DMS53 (cell line): ENCODE measurements at regions not wholly inside any gene's neighbourhood (a gene's known extent, or its start where the extent isn't known, plus 50 kb on each side); places are given as distances from the start of the nearest gene placed in this dataset.
"Not testable (repeated sequence)": the region's sequence is repeated elsewhere in the genome, so short reads cannot be mapped to it uniquely, and the experiment has no call there.

Source experiments
- DNase-seq: peaks from one replicate; lab custom pipeline; 2025; lab: John Stamatoyannopoulos, UW

- no peak for DNase-seq
Measured at GRCh38 chr20:4344670-4345069, 95.6 kb upstream of the ADRA1D start.

DNA sequence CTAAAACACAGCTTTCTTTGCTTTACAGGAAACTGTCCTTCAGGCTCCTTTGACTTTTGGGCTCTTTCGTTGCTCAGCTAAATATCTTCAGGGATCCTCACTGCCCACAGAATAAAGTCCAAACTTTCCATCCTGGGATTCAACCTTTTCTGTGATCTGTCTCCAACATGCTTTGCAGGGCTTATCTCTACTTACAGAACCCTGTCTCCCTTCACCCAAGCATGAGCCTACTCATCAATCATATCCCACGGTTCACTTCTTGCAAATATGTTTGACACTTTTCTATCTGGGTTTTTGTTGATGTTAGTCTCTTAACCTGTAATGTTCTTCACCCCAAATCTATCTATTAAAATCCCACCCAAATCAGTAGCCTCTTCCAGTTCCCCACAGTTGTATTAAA lies 93.5 kb upstream of the ADRA1D start:
- DNase-seq, result no peak

DNA sequence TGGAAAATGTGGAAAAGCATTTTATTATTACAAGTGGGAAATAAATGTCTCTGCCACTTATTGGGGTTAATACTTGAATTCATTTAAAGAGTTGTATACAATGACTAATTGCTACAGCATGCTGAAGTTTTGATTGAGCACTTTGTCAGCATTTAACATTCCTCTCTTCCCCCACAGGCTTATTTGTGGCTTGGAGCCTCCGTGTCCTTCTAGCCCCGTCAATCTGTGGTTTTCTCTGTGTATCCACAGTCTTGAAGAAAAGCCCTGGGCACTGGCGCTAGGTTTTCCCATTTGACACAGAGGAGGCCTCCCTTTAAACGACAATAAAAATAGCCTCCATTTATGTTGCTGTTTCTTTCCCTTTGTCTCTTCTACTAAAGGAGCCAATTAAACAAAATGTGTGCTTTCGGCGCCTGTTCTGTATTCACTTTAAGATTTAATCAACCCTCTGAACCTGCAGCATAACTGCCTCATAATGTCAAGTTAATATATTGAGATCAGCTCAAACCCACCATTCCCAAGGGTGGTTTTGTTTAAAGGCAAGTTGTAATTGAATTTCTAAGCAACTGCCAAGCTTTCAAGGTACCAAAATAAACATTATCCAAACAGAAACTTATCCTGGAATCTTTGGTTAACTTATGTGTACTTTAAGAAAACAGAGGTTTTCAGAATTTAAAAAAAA lies 92.9 kb upstream of the ADRA1D start:
- no peak for DNase-seq

DNA sequence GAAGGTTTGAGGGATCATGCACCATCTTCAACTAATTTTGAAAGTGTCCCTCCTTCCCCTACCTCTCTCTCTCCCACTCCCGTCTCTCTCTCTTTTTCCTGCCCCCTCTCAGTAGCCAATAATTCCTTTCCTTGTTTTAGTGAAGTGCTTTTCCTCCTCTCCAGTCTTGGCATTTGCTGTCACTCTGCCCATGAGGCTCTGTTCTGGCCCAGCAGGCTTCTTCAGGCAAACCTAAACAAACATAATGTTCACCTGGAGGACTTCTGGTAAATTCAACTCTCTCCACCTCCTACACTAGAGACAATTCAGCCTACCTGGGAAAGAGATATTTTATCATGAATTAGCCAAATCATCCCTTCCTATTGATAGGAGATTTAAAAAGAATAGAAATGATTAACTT lies 86.6 kb upstream of the ADRA1D start:
- DNase-seq, result no peak

GRCh38 chr20:4332121-4332860 lies 83.2 kb upstream of the ADRA1D start:
- DNase-seq, result no peak

- no peak for DNase-seq
Measured at GRCh38 chr20:4330011-4330410, 80.9 kb upstream of the ADRA1D start.

DNA sequence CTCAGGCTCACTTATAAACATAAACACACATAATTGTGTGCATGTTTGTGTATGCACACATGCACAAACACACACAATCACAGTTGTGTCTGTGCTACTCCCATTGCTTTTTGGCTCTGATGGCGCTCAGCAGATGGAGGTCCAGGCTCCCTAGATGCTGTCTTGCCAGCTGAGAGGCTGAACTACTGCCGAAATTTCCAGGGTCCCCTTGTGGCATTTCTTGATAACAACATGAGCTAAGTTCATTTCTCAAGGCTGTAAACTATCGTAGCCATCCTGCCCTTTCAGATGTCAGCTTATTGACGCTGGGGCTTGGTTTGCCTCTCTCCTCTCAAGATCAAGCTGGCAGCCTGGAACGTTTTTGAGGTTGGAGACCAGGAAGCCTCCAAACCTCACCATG lies 80.1 kb upstream of the ADRA1D start:
- no peak for DNase-seq

DNA sequence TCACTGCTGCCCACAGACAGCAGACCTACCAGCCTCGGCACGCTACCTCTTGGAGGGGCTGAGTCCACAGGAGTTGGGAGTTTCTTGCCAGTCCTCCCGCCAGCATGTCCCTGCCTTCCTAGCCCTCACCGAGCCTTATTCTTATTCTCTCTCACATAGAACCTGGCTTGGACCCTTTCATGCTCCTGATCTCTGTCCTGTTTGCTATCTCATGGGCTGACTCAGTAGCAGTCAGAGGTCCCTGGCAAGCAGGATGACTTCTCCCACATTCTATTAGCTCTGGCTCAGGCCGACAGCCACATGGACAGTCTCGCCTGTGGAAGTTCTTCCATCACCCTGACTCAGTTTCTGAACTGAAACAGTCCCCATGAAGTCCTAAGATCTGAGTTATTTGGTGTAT lies 79.5 kb upstream of the ADRA1D start:
- no peak for DNase-seq

DNA sequence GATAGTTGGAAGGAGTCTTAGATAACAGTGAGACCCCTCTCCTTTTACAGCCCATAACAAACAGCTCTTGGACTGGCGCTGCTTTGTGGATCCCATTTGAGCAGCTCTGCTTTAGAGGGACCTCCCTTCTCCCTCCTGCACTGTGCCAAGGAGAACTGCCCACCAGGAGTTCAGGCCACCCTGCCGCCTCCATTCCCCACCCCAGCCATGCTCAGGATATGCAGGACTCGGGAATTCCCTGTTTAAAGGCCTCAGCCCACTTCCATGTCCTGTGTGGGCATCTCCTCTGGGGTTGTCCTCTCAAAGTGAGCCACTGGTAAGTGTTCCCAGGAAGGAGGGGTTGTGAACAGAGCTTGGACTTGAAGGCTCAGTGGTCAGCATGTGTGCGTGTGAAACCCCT lies 78.9 kb upstream of the ADRA1D start:
- no peak for DNase-seq

- no peak for DNase-seq
Measured at GRCh38 chr20:4326195-4327065, 77.3 kb upstream of the ADRA1D start.

DNA sequence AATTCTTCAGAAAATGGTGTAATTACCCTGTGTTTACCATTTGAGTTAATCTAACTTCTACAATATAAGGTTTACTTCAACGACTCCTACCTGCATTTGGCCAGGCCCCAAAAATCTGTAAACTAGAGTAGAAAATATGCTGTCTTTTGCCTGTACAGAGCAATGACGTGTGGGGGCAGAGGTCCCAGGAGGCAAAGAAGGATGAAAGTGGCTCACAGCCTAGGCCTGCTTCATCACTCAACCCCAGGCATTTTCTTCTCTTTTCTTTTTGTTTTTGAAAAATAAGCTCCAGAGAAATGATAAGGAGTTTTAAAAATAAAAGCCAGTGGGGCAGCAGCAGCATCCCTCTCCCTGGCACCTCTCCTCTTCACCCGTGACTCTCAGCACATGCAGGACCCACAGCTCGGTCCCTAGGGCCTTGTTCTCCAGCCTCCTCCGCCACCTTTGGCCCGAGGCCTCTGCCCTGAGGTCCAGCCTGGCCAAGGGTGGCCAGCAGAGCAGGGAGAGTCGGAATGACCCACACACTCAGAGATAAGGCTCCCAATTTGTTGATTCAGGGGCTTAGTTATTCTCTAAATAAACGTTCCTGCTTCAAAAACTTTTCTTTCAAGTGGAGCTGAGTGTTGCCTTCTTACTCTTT lies 76.6 kb upstream of the ADRA1D start:
- no peak for DNase-seq

- DNase-seq, result no peak
Measured at GRCh38 chr20:4324611-4325243, 75.6 kb upstream of the ADRA1D start.

GRCh38 chr20:4322499-4322898 lies 73.4 kb upstream of the ADRA1D start:
- DNase-seq, result no peak

- DNase-seq, result no peak
Measured at GRCh38 chr20:4320291-4320690, 71.2 kb upstream of the ADRA1D start.

- no peak for DNase-seq
Measured at GRCh38 chr20:4318891-4319290, 69.8 kb upstream of the ADRA1D start.

GRCh38 chr20:4310616-4311015 lies 61.5 kb upstream of the ADRA1D start:
- DNase-seq, result not testable (repeated sequence)

DNA sequence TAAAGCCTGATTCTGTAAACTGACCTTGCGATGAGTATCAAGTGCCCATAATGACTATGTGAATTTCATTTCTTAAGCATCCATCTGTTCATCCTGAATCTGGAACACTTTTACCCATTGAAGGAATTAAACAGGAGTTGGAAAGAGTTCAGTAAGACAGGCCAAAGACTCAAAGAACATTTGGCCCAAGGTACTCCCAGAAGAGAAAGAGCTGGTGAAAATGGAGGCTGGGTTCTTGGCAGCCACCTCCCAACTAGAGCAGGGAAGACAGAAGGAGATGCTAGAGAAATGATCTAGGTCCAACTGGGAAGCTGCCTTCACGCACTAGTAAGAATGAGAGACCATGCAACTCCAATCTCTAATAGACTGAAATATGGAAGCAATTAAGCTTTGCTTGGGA lies 57.1 kb upstream of the ADRA1D start:
- DNase-seq, result no peak

GRCh38 chr20:4305091-4305490 lies 56.0 kb upstream of the ADRA1D start:
- no peak for DNase-seq

- no peak for DNase-seq
Measured at GRCh38 chr20:4304601-4305000, 55.5 kb upstream of the ADRA1D start.

GRCh38 chr20:4303136-4303535 lies 54.0 kb upstream of the ADRA1D start:
- no peak for DNase-seq

DNA sequence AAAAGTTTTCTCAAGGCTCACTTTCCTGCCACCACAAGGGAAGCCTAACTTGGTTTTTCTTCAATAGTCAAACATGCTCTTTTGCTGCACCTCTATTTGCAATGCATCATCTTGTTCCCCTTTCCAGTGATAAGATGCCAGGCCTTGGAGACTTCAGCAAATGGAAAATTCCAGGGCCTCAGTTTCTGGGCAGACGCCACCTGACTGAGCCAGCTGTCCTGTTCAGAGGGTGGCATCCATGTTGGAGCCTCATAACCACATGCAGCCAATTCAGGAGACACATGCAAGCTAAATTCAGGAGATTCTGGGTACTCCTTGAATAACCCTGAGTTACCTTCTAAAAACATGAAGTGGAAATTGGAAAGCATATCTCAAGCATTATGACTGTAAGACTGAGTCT lies 51.8 kb upstream of the ADRA1D start:
- no peak for DNase-seq

DNA sequence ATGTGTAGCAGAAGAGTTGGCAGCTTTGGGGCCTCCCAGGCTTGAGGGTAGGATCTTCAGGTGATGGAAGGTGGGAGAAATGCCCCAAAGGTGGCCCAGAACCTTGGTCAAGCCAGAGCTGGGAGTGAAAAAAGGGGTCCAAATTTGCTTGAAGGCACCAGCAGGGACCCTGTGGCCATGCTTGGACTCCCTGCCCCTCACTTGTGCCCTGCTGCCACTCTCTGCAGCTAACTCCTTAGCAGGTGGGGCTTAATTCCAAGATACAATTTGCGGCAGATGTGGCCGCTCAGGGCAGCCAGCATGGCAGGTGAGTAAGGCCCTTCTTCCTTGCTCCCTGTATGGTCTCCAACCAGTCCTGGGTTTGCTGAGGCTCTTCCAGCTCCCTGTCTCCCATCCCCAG lies 51.3 kb upstream of the ADRA1D start:
- no peak for DNase-seq
